Panc1 (cell line): ENCODE measurements at regions not wholly inside any gene's neighbourhood (a gene's known extent, or its start where the extent isn't known, plus 50 kb on each side); places are given as distances from the start of the nearest gene placed in this dataset.
A peak's percentile ranks its signal among the peaks of the same experiment; 100 is the strongest.

Source experiments
- ATAC-seq: fragments of 200-7000 bp; cut with Tn5 transposase; 2 replicates; pipeline ENCODE4 v1.9.1; 2020; ENCODE audit warnings: mild to moderate bottlenecking, moderate library complexity
- BruUV-seq: library from RNA; stranded (reverse); fragments of 400-500 nt; replicated peaks from 2 replicates; lab custom pipeline; 2021; lab: Mats Ljungman, UMichigan
- CTCF ChIA-PET: fragments of 300-600 bp; sonication (Branson Sonifier 250); formaldehyde crosslinking; loops from one replicate; lab custom pipeline; 2022; ENCODE audit warnings: antibody characterized with exemption; lab: Charles Lee
- POLR2A ChIA-PET: fragments of 300-600 bp; sonication (Branson Sonifier 250); formaldehyde crosslinking; loops from one replicate; lab custom pipeline; 2022; ENCODE audit warnings: antibody characterized with exemption; lab: Charles Lee
- DNase-seq: peaks from one replicate; pipeline ENCODE4 v3.0.0-alpha.2; 2010; ENCODE audit warnings: low read depth, low spot score
- H3K27ac ChIP-seq: 2 replicates; pipeline ENCODE4 v1.5.1; 2011; ENCODE audit warnings: mild to moderate bottlenecking, low read length, inconsistent platforms
- H3K27me3 ChIP-seq: fragments of 200-500 bp; sonication (Bioruptor generic); 2 replicates; pipeline ENCODE4 v1.6.0; 2014; ENCODE audit warnings: low read length, inconsistent platforms; ENCODE audit not compliant: control insufficient read depth, insufficient read depth
- H3K36me3 ChIP-seq: fragments of 200-500 bp; sonication (Bioruptor generic); 2 replicates; pipeline ENCODE4 v1.5.1; 2014; ENCODE audit warnings: inconsistent platforms, mild to moderate bottlenecking, low read length, moderate library complexity; ENCODE audit not compliant: control insufficient read depth, insufficient read depth
- H3K4me1 ChIP-seq: 2 replicates; pipeline ENCODE4 v1.5.1; 2011; ENCODE audit warnings: inconsistent platforms, mild to moderate bottlenecking, low read length, moderate library complexity; ENCODE audit not compliant: control insufficient read depth, insufficient read depth
- H3K4me3 ChIP-seq, 2 experiments: 2 replicates each; pipeline ENCODE4 v1.5.1; 2011 to 2012; ENCODE audit warnings: low read depth in 2 of 2, low read length in 2 of 2, mild to moderate bottlenecking in 2 of 2, inconsistent platforms in 1 of 2, moderate library complexity in 1 of 2
- H3K9me3 ChIP-seq: fragments of 200-500 bp; sonication (Bioruptor generic); 2 replicates; pipeline ENCODE4 v1.5.1; 2014; ENCODE audit warnings: low read depth, mild to moderate bottlenecking, inconsistent platforms, low read length, moderate library complexity; ENCODE audit not compliant: control insufficient read depth, insufficient read depth
- CTCF ChIP-seq: fragments of 450-650 bp; IDR thresholded peaks from 2 replicates; pipeline ENCODE4 v1.5.1; 2017; ENCODE audit warnings: mild to moderate bottlenecking
- SIN3A ChIP-seq: IDR thresholded peaks from 2 replicates; pipeline ENCODE4 v1.6.1; 2012; ENCODE audit warnings: low read depth, mild to moderate bottlenecking, low read length, moderate library complexity, borderline replicate concordance; ENCODE audit not compliant: insufficient read depth
- TCF7L2 ChIP-seq: IDR thresholded peaks from 2 replicates; pipeline ENCODE4 v1.6.1; 2011; ENCODE audit warnings: mild to moderate bottlenecking, low read depth, low read length, inconsistent platforms
- in situ Hi-C: cut with HindIII; loops from 2 replicates; pipeline ENCODE4 v1.10.0; 2016; ENCODE audit warnings: low sequenced_read_pairs, low pct_unique_long_range_greater_than_20kb
- intact Hi-C: fragments of 100-400 bp; cut with micrococcal nuclease; formaldehyde crosslinking; loops from one replicate; pipeline ENCODE4 v1.10.0; 2022; ENCODE audit not compliant: unreplicated experiment
- TF ChIP-seq, protein P1 (sequence below), 2 experiments: IDR thresholded peaks; 2 replicates each; pipeline ENCODE4 v1.6.1; 2011 to 2012; ENCODE audit warnings: low read depth in 2 of 2, control low read depth in 1 of 2, low read length in 1 of 2, mild to moderate bottlenecking in 1 of 2, moderate library complexity in 1 of 2; ENCODE audit not compliant: insufficient read depth in 1 of 2

GRCh38 chr4:123524958-123525628, 128.5 kb downstream of the SPRY1 start:
- ChIA-PET CTCF (no interaction called here), POLR2A (interaction anchor here (0.6 kb wide), 1 partner anchor 33 kb away, joined by 6 read pairs; no protein-coding TSS in a partner anchor)
- H3K9me3 ChIP-seq = no peaks in the 10 kb centered on the region
- H3K27me3 ChIP-seq = no peaks in the 10 kb centered on the region
- BruUV-seq = no TSS peak
- no peaks in the 10 kb centered on the region for H3K4me1 ChIP-seq
- DNase-seq (no peak), ATAC-seq (no peak)
- H3K4me3 ChIP-seq = no peak overlapping the region
- TF ChIP-seq TCF7L2 = no peak
- no peak for TF ChIP-seq SIN3A
- TF ChIP-seq, protein P1, sequence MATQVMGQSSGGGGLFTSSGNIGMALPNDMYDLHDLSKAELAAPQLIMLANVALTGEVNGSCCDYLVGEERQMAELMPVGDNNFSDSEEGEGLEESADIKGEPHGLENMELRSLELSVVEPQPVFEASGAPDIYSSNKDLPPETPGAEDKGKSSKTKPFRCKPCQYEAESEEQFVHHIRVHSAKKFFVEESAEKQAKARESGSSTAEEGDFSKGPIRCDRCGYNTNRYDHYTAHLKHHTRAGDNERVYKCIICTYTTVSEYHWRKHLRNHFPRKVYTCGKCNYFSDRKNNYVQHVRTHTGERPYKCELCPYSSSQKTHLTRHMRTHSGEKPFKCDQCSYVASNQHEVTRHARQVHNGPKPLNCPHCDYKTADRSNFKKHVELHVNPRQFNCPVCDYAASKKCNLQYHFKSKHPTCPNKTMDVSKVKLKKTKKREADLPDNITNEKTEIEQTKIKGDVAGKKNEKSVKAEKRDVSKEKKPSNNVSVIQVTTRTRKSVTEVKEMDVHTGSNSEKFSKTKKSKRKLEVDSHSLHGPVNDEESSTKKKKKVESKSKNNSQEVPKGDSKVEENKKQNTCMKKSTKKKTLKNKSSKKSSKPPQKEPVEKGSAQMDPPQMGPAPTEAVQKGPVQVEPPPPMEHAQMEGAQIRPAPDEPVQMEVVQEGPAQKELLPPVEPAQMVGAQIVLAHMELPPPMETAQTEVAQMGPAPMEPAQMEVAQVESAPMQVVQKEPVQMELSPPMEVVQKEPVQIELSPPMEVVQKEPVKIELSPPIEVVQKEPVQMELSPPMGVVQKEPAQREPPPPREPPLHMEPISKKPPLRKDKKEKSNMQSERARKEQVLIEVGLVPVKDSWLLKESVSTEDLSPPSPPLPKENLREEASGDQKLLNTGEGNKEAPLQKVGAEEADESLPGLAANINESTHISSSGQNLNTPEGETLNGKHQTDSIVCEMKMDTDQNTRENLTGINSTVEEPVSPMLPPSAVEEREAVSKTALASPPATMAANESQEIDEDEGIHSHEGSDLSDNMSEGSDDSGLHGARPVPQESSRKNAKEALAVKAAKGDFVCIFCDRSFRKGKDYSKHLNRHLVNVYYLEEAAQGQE (IDR thresholded peaks at IDR 0.05; ENCODE audit: insufficient read depth in 1 of 2, low read depth in 2 of 2, low read length in 1 of 2) = no peak
- TF ChIP-seq CTCF = no peak
- H3K36me3 ChIP-seq = no peaks in the 10 kb centered on the region
- in situ Hi-C loops (no loop called here), intact Hi-C loops (no loop called here)
- peak overlapping the region; percentile 57; the same call in 1 of the 2 replicates for H3K27ac ChIP-seq

DNA sequence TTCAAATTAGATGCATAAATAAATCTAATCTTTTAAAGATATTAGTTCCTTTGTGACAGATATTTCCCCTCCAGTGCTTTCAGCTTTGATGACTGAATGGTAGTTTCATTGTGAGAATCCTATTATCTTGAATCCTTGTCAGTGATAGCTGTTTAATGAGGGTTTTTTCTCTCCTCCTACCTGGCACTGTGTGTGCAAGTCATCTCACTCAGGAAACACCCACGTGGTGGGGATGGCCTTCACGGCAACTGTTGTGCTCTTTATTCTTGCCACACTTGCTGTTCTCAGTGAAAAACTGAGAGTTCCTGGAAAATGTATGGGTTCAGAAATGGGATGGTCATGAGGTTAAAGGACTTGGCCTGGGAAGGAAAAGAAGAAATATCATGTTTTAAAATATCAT, 129.9 kb downstream of the SPRY1 start:
- TF ChIP-seq, protein P1 (IDR thresholded peaks at IDR 0.05; ENCODE audit: insufficient read depth in 1 of 2, low read depth in 2 of 2, low read length in 1 of 2) = no peak
- ChIA-PET CTCF (no interaction called here), POLR2A (interaction anchor here (0.5 kb wide), 1 partner anchor 21 kb away, joined by 15 read pairs; no protein-coding TSS in a partner anchor)
- in situ Hi-C loops (no loop called here), intact Hi-C loops (no loop called here)
- Histone ChIP-seq H3K27me3 (no peaks in the 10 kb centered on the region), H3K36me3 (no peaks in the 10 kb centered on the region), H3K27ac (peak overlapping the region; percentile 71; the same call in 1 of the 2 replicates), H3K4me1 (no peaks in the 10 kb centered on the region), H3K9me3 (no peaks in the 10 kb centered on the region), H3K4me3 (no peak overlapping the region)
- ATAC-seq (no peak), DNase-seq (no peak)
- no TSS peak for BruUV-seq
